Gastroesophageal sphincter (tissue), 3 donors: ENCODE measurements at regions not wholly inside any gene's neighbourhood (a gene's known extent, or its start where the extent isn't known, plus 50 kb on each side); places are given as distances from the start of the nearest gene placed in this dataset.

Experiments
- CTCF ChIP-seq, 4 experiments: fragments of 200-600 bp in 2 of 4; fragments of 450-650 bp in 2 of 4; sonication (generic) in 1 of 4; IDR thresholded peaks; one replicate each; pipeline ENCODE4 v1.5.1; 2017 to 2019; ENCODE audit warnings: antibody characterized with exemption in 4 of 4, mild to moderate bottlenecking in 2 of 4, moderate library complexity in 2 of 4
- EP300 ChIP-seq: sonication (generic); formaldehyde crosslinking; IDR thresholded peaks from one replicate; pipeline ENCODE4 v1.6.1; 2017; ENCODE audit warnings: antibody characterized with exemption, mild to moderate bottlenecking
- POLR2A ChIP-seq, 2 donors: fragments of 450-650 bp; IDR thresholded peaks; one replicate each; pipeline ENCODE4 v1.6.1; 2017; ENCODE audit warnings: antibody characterized with exemption in 2 of 2, mild to moderate bottlenecking in 2 of 2, moderate library complexity in 1 of 2
- POLR2AphosphoS5 ChIP-seq: sonication (generic); formaldehyde crosslinking; IDR thresholded peaks from one replicate; pipeline ENCODE4 v1.6.1; 2017; ENCODE audit warnings: antibody characterized with exemption

GRCh38 chr3:70811880-70812279, 499.4 kb upstream of the MDFIC2 start:
- TF ChIP-seq POLR2A (IDR thresholded peaks at IDR 0.05), result no peak
- TF ChIP-seq CTCF (IDR thresholded peaks at IDR 0.05), result no peak
- no peak for TF ChIP-seq POLR2AphosphoS5
- TF ChIP-seq EP300, result no peak
